Inferior parietal cortex (tissue), 1 donor: ENCODE measurements at regions not wholly inside any gene's neighbourhood (a gene's known extent, or its start where the extent isn't known, plus 50 kb on each side); places are given as distances from the start of the nearest gene placed in this dataset.
"Not testable (repeated sequence)": the region's sequence is repeated elsewhere in the genome, so short reads cannot be mapped to it uniquely, and the experiment has no call there.

Source experiments
- DNase-seq: peaks from one replicate; pipeline ENCODE4 v3.0.0-alpha.2; 2016; ENCODE audit errors: extremely low spot score

GRCh38 chr2:195572895-195573683 is 83.9 kb upstream of the SLC39A10 start:
- peak; percentile 58 for DNase-seq

GRCh38 chr2:195570329-195570728 is 86.7 kb upstream of the SLC39A10 start:
- DNase-seq = no peak

- no peak for DNase-seq
Observed at GRCh38 chr2:195569255-195569654, 87.8 kb upstream of the SLC39A10 start.

- DNase-seq = not testable (repeated sequence)
Observed at GRCh38 chr2:195564625-195565135, 92.3 kb upstream of the SLC39A10 start.

GRCh38 chr2:195563857-195564512 is 93.0 kb upstream of the SLC39A10 start:
- no peak for DNase-seq

GRCh38 chr2:195562570-195563566 is 94.2 kb upstream of the SLC39A10 start:
- no peak for DNase-seq

GRCh38 chr2:195561116-195561921 is 95.7 kb upstream of the SLC39A10 start:
- no peak for DNase-seq

- DNase-seq = no peak
Observed at GRCh38 chr2:195560209-195560895, 96.7 kb upstream of the SLC39A10 start.

- no peak for DNase-seq
Observed at GRCh38 chr2:195559431-195559914, 97.6 kb upstream of the SLC39A10 start.

- DNase-seq = no peak
Observed at GRCh38 chr2:195555971-195556370, 101.1 kb upstream of the SLC39A10 start.

- DNase-seq = no peak
Observed at GRCh38 chr2:195552581-195552980, 104.4 kb upstream of the SLC39A10 start.

GRCh38 chr2:195548198-195548940 is 108.7 kb upstream of the SLC39A10 start:
- no peak for DNase-seq

- DNase-seq = not testable (repeated sequence)
Observed at GRCh38 chr2:195547268-195547840, 109.7 kb upstream of the SLC39A10 start.

- no peak for DNase-seq
Observed at GRCh38 chr2:195545811-195546210, 111.2 kb upstream of the SLC39A10 start.

GRCh38 chr2:195543902-195544894 is 112.8 kb upstream of the SLC39A10 start:
- DNase-seq = no peak

- no peak for DNase-seq
Observed at GRCh38 chr2:195543063-195543462, 114.0 kb upstream of the SLC39A10 start.

- no peak for DNase-seq
Observed at GRCh38 chr2:195542067-195542466, 115.0 kb upstream of the SLC39A10 start.

GRCh38 chr2:195538937-195539336 is 118.1 kb upstream of the SLC39A10 start:
- DNase-seq = no peak
